ENCODE measurements at regions not wholly inside any gene's neighbourhood (a gene's known extent, or its start where the extent isn't known, plus 50 kb on each side); places are given as distances from the start of the nearest gene placed in this dataset.

DNA sequence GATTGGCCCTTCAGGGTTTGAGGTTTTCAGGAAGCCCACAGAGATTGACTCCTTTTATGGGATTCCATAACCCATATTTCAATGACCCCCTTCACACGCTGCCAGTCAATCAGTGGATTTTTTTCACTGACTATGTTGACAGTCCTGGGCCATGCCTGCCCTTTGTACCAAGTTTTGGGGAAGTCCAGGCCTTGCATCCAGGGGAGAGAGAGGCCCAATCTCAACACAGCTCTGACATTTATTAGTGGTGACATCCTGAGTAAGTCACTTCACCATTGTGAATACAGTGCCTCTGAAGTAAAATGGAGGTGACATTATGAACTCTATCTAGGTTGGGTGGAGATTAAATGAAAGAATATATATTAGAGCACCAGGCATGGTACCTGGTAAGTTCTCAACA is 181.1 kb downstream of the NUFIP1 start:
- ATAC-seq (no peak), DNase-seq (ENCODE audit: low read depth, low spot score) (no peak)
- Histone ChIP-seq H3K4me3 (ENCODE audit: low read depth in 2 of 2, low read length in 2 of 2) (no peak overlapping the region), H3K4me1 (ENCODE audit: control insufficient read depth, insufficient read depth, low read length) (no peaks in the 10 kb centered on the region), H3K9me3 (ENCODE audit: control insufficient read depth, insufficient read depth, low read depth, low read length) (no peaks in the 10 kb centered on the region), H3K27me3 (ENCODE audit: control insufficient read depth, insufficient read depth, low read length) (no peaks in the 10 kb centered on the region), H3K36me3 (ENCODE audit: control insufficient read depth, insufficient read depth, low read length) (no peaks in the 10 kb centered on the region), H3K27ac (ENCODE audit: low read length) (no peak overlapping the region)
- BruUV-seq (replicated peaks): no TSS peak
- intact Hi-C loops (cut with micrococcal nuclease; ENCODE audit: unreplicated experiment): no loop called here
- in situ Hi-C loops (cut with HindIII; ENCODE audit: low pct_unique_long_range_greater_than_20kb, low sequenced_read_pairs): no loop called here
- TF ChIP-seq SIN3A (IDR thresholded peaks at IDR 0.05; ENCODE audit: borderline replicate concordance, insufficient read depth, low read depth, low read length) (no peak), TCF7L2 (IDR thresholded peaks at IDR 0.05; ENCODE audit: low read depth, low read length) (no peak), POLR2AphosphoS5 (IDR thresholded peaks at IDR 0.05; ENCODE audit: low read depth, low read length) (no peak)
- TF ChIP-seq, protein P1, sequence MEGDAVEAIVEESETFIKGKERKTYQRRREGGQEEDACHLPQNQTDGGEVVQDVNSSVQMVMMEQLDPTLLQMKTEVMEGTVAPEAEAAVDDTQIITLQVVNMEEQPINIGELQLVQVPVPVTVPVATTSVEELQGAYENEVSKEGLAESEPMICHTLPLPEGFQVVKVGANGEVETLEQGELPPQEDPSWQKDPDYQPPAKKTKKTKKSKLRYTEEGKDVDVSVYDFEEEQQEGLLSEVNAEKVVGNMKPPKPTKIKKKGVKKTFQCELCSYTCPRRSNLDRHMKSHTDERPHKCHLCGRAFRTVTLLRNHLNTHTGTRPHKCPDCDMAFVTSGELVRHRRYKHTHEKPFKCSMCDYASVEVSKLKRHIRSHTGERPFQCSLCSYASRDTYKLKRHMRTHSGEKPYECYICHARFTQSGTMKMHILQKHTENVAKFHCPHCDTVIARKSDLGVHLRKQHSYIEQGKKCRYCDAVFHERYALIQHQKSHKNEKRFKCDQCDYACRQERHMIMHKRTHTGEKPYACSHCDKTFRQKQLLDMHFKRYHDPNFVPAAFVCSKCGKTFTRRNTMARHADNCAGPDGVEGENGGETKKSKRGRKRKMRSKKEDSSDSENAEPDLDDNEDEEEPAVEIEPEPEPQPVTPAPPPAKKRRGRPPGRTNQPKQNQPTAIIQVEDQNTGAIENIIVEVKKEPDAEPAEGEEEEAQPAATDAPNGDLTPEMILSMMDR (IDR thresholded peaks at IDR 0.05): no peak
- TF ChIP-seq, protein P2, sequence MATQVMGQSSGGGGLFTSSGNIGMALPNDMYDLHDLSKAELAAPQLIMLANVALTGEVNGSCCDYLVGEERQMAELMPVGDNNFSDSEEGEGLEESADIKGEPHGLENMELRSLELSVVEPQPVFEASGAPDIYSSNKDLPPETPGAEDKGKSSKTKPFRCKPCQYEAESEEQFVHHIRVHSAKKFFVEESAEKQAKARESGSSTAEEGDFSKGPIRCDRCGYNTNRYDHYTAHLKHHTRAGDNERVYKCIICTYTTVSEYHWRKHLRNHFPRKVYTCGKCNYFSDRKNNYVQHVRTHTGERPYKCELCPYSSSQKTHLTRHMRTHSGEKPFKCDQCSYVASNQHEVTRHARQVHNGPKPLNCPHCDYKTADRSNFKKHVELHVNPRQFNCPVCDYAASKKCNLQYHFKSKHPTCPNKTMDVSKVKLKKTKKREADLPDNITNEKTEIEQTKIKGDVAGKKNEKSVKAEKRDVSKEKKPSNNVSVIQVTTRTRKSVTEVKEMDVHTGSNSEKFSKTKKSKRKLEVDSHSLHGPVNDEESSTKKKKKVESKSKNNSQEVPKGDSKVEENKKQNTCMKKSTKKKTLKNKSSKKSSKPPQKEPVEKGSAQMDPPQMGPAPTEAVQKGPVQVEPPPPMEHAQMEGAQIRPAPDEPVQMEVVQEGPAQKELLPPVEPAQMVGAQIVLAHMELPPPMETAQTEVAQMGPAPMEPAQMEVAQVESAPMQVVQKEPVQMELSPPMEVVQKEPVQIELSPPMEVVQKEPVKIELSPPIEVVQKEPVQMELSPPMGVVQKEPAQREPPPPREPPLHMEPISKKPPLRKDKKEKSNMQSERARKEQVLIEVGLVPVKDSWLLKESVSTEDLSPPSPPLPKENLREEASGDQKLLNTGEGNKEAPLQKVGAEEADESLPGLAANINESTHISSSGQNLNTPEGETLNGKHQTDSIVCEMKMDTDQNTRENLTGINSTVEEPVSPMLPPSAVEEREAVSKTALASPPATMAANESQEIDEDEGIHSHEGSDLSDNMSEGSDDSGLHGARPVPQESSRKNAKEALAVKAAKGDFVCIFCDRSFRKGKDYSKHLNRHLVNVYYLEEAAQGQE (IDR thresholded peaks at IDR 0.05; ENCODE audit: insufficient read depth in 1 of 2, low read depth in 2 of 2, low read length in 1 of 2): no peak
- POLR2A ChIA-PET: no interaction called here
- CTCF ChIA-PET: interaction anchor here (0.6 kb wide), 1 partner anchor 157 kb away, joined by 4 read pairs; no protein-coding TSS in a partner anchor

- no peaks in the 10 kb centered on the region for H3K9me3 ChIP-seq (ENCODE audit: control insufficient read depth, insufficient read depth, low read depth, low read length)
- no peak overlapping the region for H3K4me3 ChIP-seq (ENCODE audit: low read depth in 2 of 2, low read length in 2 of 2)
- H3K27me3 ChIP-seq (ENCODE audit: control insufficient read depth, insufficient read depth, low read length): no peaks in the 10 kb centered on the region
- no TSS peak for BruUV-seq (replicated peaks)
- H3K4me1 ChIP-seq (ENCODE audit: control insufficient read depth, insufficient read depth, low read length): no peaks in the 10 kb centered on the region
- POLR2A ChIA-PET: no interaction called here
- in situ Hi-C loops (cut with HindIII; ENCODE audit: low pct_unique_long_range_greater_than_20kb, low sequenced_read_pairs): no loop called here
- CTCF ChIA-PET: no interaction called here
- intact Hi-C loops (cut with micrococcal nuclease; ENCODE audit: unreplicated experiment): no loop called here
- no peak for TF ChIP-seq POLR2AphosphoS5 (IDR thresholded peaks at IDR 0.05; ENCODE audit: low read depth, low read length)
- TF ChIP-seq TCF7L2 (IDR thresholded peaks at IDR 0.05; ENCODE audit: low read depth, low read length): no peak
- no peak for TF ChIP-seq SIN3A (IDR thresholded peaks at IDR 0.05; ENCODE audit: borderline replicate concordance, insufficient read depth, low read depth, low read length)
- TF ChIP-seq, protein P1 (IDR thresholded peaks at IDR 0.05): no peak
- TF ChIP-seq, protein P2 (IDR thresholded peaks at IDR 0.05; ENCODE audit: insufficient read depth in 1 of 2, low read depth in 2 of 2, low read length in 1 of 2): no peak
- no peaks in the 10 kb centered on the region for H3K36me3 ChIP-seq (ENCODE audit: control insufficient read depth, insufficient read depth, low read length)
- DNase-seq (ENCODE audit: low read depth, low spot score) (no peak), ATAC-seq (no peak)
- H3K27ac ChIP-seq (ENCODE audit: low read length): no peak overlapping the region
Measured at GRCh38 chr13:44807449-44808034, 181.7 kb downstream of the NUFIP1 start.
